Neural cell (in vitro differentiated cells): ENCODE measurements at regions not wholly inside any gene's neighbourhood (a gene's known extent, or its start where the extent isn't known, plus 50 kb on each side); places are given as distances from the start of the nearest gene placed in this dataset.

Experiments used
- H2AFZ ChIP-seq: fragments of 200-600, 300-800 bp; sonication (generic), shearing (Covaris generic); 2 replicates; pipeline ENCODE4 v1.6.0; 2014; ENCODE audit warnings: low read depth, mild to moderate bottlenecking, antibody characterized with exemption, low read length, moderate library complexity
- H3F3A ChIP-seq: fragments of 200-600 bp; shearing (Covaris generic); 2 replicates; pipeline ENCODE4 v1.6.1; 2016; ENCODE audit warnings: mild to moderate bottlenecking, moderate library complexity, mixed read lengths, antibody characterized with exemption, low read length; ENCODE audit not compliant: insufficient read depth, poor library complexity, severe bottlenecking
- H3K27ac ChIP-seq: fragments of 200-600, 300-800 bp; sonication (generic), shearing (Covaris generic); 2 replicates; pipeline ENCODE4 v1.5.1; 2014; ENCODE audit warnings: mild to moderate bottlenecking, low read length, moderate library complexity
- H3K27me3 ChIP-seq: fragments of 300-800, 200-600 bp; sonication (generic), shearing (Covaris generic); 2 replicates; pipeline ENCODE4 v1.6.0; 2014; ENCODE audit warnings: mild to moderate bottlenecking, low read depth, low read length, moderate library complexity; ENCODE audit not compliant: insufficient read depth
- H3K36me3 ChIP-seq: fragments of 300-800, 200-600 bp; sonication (generic), shearing (Covaris generic); 2 replicates; pipeline ENCODE4 v1.5.1; 2014; ENCODE audit warnings: mild to moderate bottlenecking, antibody characterized with exemption, low read length, moderate library complexity; ENCODE audit not compliant: insufficient read depth
- H3K4me2 ChIP-seq: fragments of 300-800, 200-600 bp; sonication (generic), shearing (Covaris generic); 2 replicates; pipeline ENCODE4 v1.6.0; 2014; ENCODE audit warnings: mild to moderate bottlenecking, low read length
- H3K4me3 ChIP-seq: fragments of 300-800, 200-600 bp; sonication (generic), shearing (Covaris generic); 2 replicates; pipeline ENCODE4 v1.5.1; 2014; ENCODE audit warnings: mild to moderate bottlenecking, low read length, moderate library complexity
- H3K79me2 ChIP-seq: fragments of 200-600 bp; shearing (Covaris generic); replicated peaks from 2 replicates; pipeline ENCODE4 v1.6.0; 2014; ENCODE audit warnings: mild to moderate bottlenecking, low read length, moderate library complexity; ENCODE audit not compliant: insufficient read depth
- H3K9ac ChIP-seq: fragments of 300-800, 200-600 bp; sonication (generic), shearing (Covaris generic); 2 replicates; pipeline ENCODE4 v1.6.1; 2016; ENCODE audit warnings: mild to moderate bottlenecking, low read length, mixed read lengths
- H3K9me2 ChIP-seq: fragments of 200-600 bp; shearing (Covaris generic); 2 replicates; pipeline ENCODE4 v1.6.1; 2016; ENCODE audit warnings: mild to moderate bottlenecking, low read length, mixed read lengths; ENCODE audit not compliant: insufficient read depth
- H3K9me3 ChIP-seq: fragments of 200-600, 300-800 bp; sonication (generic), shearing (Covaris generic); 2 replicates; pipeline ENCODE4 v1.6.1; 2016; ENCODE audit warnings: mild to moderate bottlenecking, mixed run types, low read length, moderate library complexity, mixed read lengths
- H4K20me1 ChIP-seq: fragments of 200-600 bp; shearing (Covaris generic); 2 replicates; pipeline ENCODE4 v1.6.1; 2016; ENCODE audit warnings: mild to moderate bottlenecking, mixed run types; ENCODE audit not compliant: insufficient read depth
- EP300 ChIP-seq: fragments of 450-650 bp; conservative IDR thresholded peaks from 2 replicates; pipeline ENCODE4 v1.6.1; 2014; ENCODE audit warnings: antibody characterized with exemption, mild to moderate bottlenecking, moderate library complexity; ENCODE audit not compliant: poor library complexity, severe bottlenecking
- EZH2 ChIP-seq: fragments of 200-600, 300-800 bp; shearing (Covaris generic), sonication (generic); IDR thresholded peaks from 2 replicates; pipeline ENCODE4 v1.6.1; 2014; ENCODE audit warnings: antibody characterized with exemption, low read length, borderline replicate concordance, mild to moderate bottlenecking; ENCODE audit not compliant: insufficient read depth, poor library complexity, severe bottlenecking
- MXI1 ChIP-seq: fragments of 450-650 bp; conservative IDR thresholded peaks from 2 replicates; pipeline ENCODE4 v1.6.1; 2014; ENCODE audit warnings: antibody characterized with exemption, mild to moderate bottlenecking; ENCODE audit not compliant: poor library complexity, severe bottlenecking
- POLR2AphosphoS5 ChIP-seq: IDR thresholded peaks from 2 replicates; pipeline ENCODE4 v1.6.1; 2012
- RAD21 ChIP-seq: fragments of 450-650 bp; conservative IDR thresholded peaks from 2 replicates; pipeline ENCODE4 v1.6.1; 2014; ENCODE audit warnings: antibody characterized with exemption, mild to moderate bottlenecking, moderate library complexity
- SMC3 ChIP-seq: fragments of 450-650 bp; conservative IDR thresholded peaks from 2 replicates; pipeline ENCODE4 v1.6.1; 2014; ENCODE audit warnings: antibody characterized with exemption, mild to moderate bottlenecking, moderate library complexity; ENCODE audit not compliant: poor library complexity
- TAF1 ChIP-seq: IDR thresholded peaks from 2 replicates; pipeline ENCODE4 v1.6.1; 2012; ENCODE audit warnings: low read depth
- TF ChIP-seq, protein P1 (sequence below): IDR thresholded peaks from 2 replicates; pipeline ENCODE4 v1.6.1; 2012; ENCODE audit warnings: borderline replicate concordance
- TF ChIP-seq, protein P2 (sequence below): fragments of 450-650 bp; IDR thresholded peaks from 2 replicates; pipeline ENCODE4 v1.5.1; 2014; ENCODE audit warnings: antibody characterized with exemption, mild to moderate bottlenecking, moderate library complexity; ENCODE audit not compliant: poor library complexity, severe bottlenecking

DNA sequence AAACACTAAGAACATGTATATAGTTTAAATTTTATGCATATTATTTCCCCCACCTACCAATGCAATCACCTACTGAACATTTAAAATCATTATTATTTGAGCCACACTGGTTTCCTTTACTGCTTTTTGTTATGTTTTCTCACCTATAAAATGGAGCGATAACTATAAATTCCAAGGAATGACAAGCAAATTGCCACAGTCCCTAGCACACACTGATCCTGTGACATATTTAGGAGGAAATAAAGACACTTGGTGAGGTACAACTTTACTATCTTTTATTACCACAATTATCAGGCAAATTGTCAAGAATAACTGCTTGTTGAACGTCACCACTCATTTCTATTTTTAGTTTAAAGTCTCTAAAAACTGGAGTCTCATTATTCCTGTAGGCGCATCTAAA is 1693.6 kb downstream of the EFNA5 start:
- H3K9me3 ChIP-seq: no peaks in the 10 kb centered on the region
- no peaks in the 10 kb centered on the region for H4K20me1 ChIP-seq
- no peak overlapping the region for H3K4me3 ChIP-seq
- no peak overlapping the region for H3K27ac ChIP-seq
- no peak overlapping the region for H2AFZ ChIP-seq
- H3K27me3 ChIP-seq: no peaks in the 10 kb centered on the region
- no peaks in the 10 kb centered on the region for H3F3A ChIP-seq
- no peak overlapping the region for H3K4me2 ChIP-seq
- H3K9ac ChIP-seq: no peak overlapping the region
- no peaks in the 10 kb centered on the region for H3K36me3 ChIP-seq
- no peak for TF ChIP-seq POLR2AphosphoS5
- TF ChIP-seq, protein P1, sequence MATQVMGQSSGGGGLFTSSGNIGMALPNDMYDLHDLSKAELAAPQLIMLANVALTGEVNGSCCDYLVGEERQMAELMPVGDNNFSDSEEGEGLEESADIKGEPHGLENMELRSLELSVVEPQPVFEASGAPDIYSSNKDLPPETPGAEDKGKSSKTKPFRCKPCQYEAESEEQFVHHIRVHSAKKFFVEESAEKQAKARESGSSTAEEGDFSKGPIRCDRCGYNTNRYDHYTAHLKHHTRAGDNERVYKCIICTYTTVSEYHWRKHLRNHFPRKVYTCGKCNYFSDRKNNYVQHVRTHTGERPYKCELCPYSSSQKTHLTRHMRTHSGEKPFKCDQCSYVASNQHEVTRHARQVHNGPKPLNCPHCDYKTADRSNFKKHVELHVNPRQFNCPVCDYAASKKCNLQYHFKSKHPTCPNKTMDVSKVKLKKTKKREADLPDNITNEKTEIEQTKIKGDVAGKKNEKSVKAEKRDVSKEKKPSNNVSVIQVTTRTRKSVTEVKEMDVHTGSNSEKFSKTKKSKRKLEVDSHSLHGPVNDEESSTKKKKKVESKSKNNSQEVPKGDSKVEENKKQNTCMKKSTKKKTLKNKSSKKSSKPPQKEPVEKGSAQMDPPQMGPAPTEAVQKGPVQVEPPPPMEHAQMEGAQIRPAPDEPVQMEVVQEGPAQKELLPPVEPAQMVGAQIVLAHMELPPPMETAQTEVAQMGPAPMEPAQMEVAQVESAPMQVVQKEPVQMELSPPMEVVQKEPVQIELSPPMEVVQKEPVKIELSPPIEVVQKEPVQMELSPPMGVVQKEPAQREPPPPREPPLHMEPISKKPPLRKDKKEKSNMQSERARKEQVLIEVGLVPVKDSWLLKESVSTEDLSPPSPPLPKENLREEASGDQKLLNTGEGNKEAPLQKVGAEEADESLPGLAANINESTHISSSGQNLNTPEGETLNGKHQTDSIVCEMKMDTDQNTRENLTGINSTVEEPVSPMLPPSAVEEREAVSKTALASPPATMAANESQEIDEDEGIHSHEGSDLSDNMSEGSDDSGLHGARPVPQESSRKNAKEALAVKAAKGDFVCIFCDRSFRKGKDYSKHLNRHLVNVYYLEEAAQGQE: no peak
- TF ChIP-seq EZH2: no peak
- no peak for TF ChIP-seq MXI1
- no peak for TF ChIP-seq SMC3
- TF ChIP-seq, protein P2, sequence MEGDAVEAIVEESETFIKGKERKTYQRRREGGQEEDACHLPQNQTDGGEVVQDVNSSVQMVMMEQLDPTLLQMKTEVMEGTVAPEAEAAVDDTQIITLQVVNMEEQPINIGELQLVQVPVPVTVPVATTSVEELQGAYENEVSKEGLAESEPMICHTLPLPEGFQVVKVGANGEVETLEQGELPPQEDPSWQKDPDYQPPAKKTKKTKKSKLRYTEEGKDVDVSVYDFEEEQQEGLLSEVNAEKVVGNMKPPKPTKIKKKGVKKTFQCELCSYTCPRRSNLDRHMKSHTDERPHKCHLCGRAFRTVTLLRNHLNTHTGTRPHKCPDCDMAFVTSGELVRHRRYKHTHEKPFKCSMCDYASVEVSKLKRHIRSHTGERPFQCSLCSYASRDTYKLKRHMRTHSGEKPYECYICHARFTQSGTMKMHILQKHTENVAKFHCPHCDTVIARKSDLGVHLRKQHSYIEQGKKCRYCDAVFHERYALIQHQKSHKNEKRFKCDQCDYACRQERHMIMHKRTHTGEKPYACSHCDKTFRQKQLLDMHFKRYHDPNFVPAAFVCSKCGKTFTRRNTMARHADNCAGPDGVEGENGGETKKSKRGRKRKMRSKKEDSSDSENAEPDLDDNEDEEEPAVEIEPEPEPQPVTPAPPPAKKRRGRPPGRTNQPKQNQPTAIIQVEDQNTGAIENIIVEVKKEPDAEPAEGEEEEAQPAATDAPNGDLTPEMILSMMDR: no peak
- no peak for TF ChIP-seq EP300
- TF ChIP-seq TAF1: no peak
- no peak for TF ChIP-seq RAD21
- H3K9me2 ChIP-seq: no peaks in the 10 kb centered on the region
- no peaks in the 10 kb centered on the region for H3K79me2 ChIP-seq

DNA sequence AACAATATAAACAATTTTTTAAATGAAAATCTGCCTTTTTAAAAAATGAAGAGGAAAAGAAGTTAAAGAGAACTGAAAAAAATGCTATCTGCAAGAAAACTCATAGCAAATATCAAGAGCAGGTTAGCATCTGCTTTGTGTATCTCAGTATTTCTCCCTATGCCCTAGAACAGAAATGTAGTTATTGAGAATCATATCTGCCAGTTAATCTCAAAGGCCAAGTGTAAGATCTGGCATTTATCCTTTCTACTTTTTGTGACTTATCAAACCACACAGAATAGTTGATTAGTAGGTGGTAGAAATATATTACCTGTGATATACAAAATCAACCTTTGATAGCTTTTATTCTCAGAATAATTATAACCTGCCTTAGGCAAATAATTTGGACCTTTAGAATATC is 1699.8 kb downstream of the EFNA5 start:
- Histone ChIP-seq H3K27me3 (no peaks in the 10 kb centered on the region), H3F3A (no peaks in the 10 kb centered on the region), H3K9ac (no peak overlapping the region), H3K4me2 (no peak overlapping the region), H4K20me1 (no peaks in the 10 kb centered on the region), H3K36me3 (no peaks in the 10 kb centered on the region), H3K9me2 (no peaks in the 10 kb centered on the region), H3K9me3 (no peaks in the 10 kb centered on the region), H3K4me3 (no peak overlapping the region), H2AFZ (no peak overlapping the region), H3K79me2 (no peaks in the 10 kb centered on the region), H3K27ac (no peak overlapping the region)
- TF ChIP-seq EP300 (no peak), RAD21 (no peak), TAF1 (no peak), MXI1 (no peak), EZH2 (no peak)

GRCh38 chr5:105968981-105969380 is 1701.8 kb downstream of the EFNA5 start:
- Histone ChIP-seq H3F3A (no peaks in the 10 kb centered on the region), H3K27me3 (no peaks in the 10 kb centered on the region), H3K9me2 (no peaks in the 10 kb centered on the region), H3K27ac (no peak overlapping the region), H3K36me3 (no peaks in the 10 kb centered on the region), H3K79me2 (no peaks in the 10 kb centered on the region), H3K9me3 (no peaks in the 10 kb centered on the region), H4K20me1 (no peaks in the 10 kb centered on the region), H3K9ac (no peak overlapping the region), H3K4me3 (no peak overlapping the region), H3K4me2 (no peak overlapping the region), H2AFZ (no peak overlapping the region)
- TF ChIP-seq POLR2AphosphoS5 (no peak), RAD21 (no peak), EP300 (no peak), EZH2 (no peak), TAF1 (no peak), MXI1 (no peak), SMC3 (no peak)
- TF ChIP-seq, protein P2: no peak
- TF ChIP-seq, protein P1: no peak
